ENCODE measurements at regions not wholly inside any gene's neighbourhood (a gene's known extent, or its start where the extent isn't known, plus 50 kb on each side); places are given as distances from the start of the nearest gene placed in this dataset.

GRCh38 chr7:142319970-142320369 lies 62.1 kb upstream of the PRSS58 start:
- H3K4me1 ChIP-seq = peaks cover 0 to 11% (median 3%) of the 10 kb centered on the region in 6 donors
- H3K4me3 ChIP-seq = no peak overlapping the region
- no peak for TF ChIP-seq POLR2AphosphoS5 (IDR thresholded peaks at IDR 0.05)
- TF ChIP-seq CTCF (IDR thresholded peaks at IDR 0.05 in 8 of 11, conservative IDR thresholded peaks at IDR 0.05 in 3 of 11) = peak in 1 of 11 experiments; percentile 18
- DNase-seq = no peak
- H3K9me3 ChIP-seq = no peaks in the 10 kb centered on the region
- H3K27me3 ChIP-seq (replicated peaks in 1 of 7) = peaks cover 0 to 8% (median 0%) of the 10 kb centered on the region in 7 donors
- WGBS, 5 donors = 34 to 42% (median 39%) methylated on average over 3 of the region's 3 CpGs
- H3K27ac ChIP-seq = no peak overlapping the region
- H3K36me3 ChIP-seq = no peaks in the 10 kb centered on the region
- intact Hi-C loops (cut with DNase I; ENCODE audit: low total_unique reads) = no loop called here

- no peak overlapping the region for H3K27ac ChIP-seq
- no peak for DNase-seq
- H3K9me3 ChIP-seq = no peaks in the 10 kb centered on the region
- no peak overlapping the region for H3K4me3 ChIP-seq
- intact Hi-C loops (cut with DNase I; ENCODE audit: low total_unique reads) = no loop called here
- H3K36me3 ChIP-seq = no peaks in the 10 kb centered on the region
- peaks cover 0 to 6% (median 0%) of the 10 kb centered on the region in 6 donors for H3K4me1 ChIP-seq
- H3K27me3 ChIP-seq (replicated peaks in 1 of 7) = peaks cover 0 to 20% (median 0%) of the 10 kb centered on the region in 7 donors
- TF ChIP-seq CTCF (IDR thresholded peaks at IDR 0.05 in 8 of 11, conservative IDR thresholded peaks at IDR 0.05 in 3 of 11) = no peak
- no peak for TF ChIP-seq POLR2AphosphoS5 (IDR thresholded peaks at IDR 0.05)
- no peak for TF ChIP-seq POLR2A (IDR thresholded peaks at IDR 0.05)
Measured at GRCh38 chr7:142314281-142314680, 56.4 kb upstream of the PRSS58 start.

GRCh38 chr7:142313528-142313927 lies 55.7 kb upstream of the PRSS58 start:
- Histone ChIP-seq H3K36me3 (no peaks in the 10 kb centered on the region), H3K27me3 (replicated peaks in 1 of 7) (peaks cover 0 to 21% (median 0%) of the 10 kb centered on the region in 7 donors), H3K9me3 (no peaks in the 10 kb centered on the region), H3K4me1 (peaks cover 0 to 6% (median 0%) of the 10 kb centered on the region in 6 donors), H3K27ac (no peak overlapping the region), H3K4me3 (no peak overlapping the region)
- TF ChIP-seq POLR2A (IDR thresholded peaks at IDR 0.05) = no peak
- no peak for TF ChIP-seq CTCF (IDR thresholded peaks at IDR 0.05 in 8 of 11, conservative IDR thresholded peaks at IDR 0.05 in 3 of 11)
- no peak for TF ChIP-seq POLR2AphosphoS5 (IDR thresholded peaks at IDR 0.05)
- intact Hi-C loops (cut with DNase I; ENCODE audit: low total_unique reads) = no loop called here
- DNase-seq = no peak
- WGBS, 5 donors = 12 to 32% (median 21%) methylated on average over 11 of the region's 11 CpGs

GRCh38 chr7:142311876-142312275 lies 54.0 kb upstream of the PRSS58 start:
- 84 to 92% (median 88%) methylated on average over 3 of the region's 3 CpGs for WGBS, 5 donors
- H3K36me3 ChIP-seq = no peaks in the 10 kb centered on the region
- TF ChIP-seq POLR2AphosphoS5 (IDR thresholded peaks at IDR 0.05) = no peak
- TF ChIP-seq POLR2A (IDR thresholded peaks at IDR 0.05) = no peak
- TF ChIP-seq CTCF (IDR thresholded peaks at IDR 0.05 in 8 of 11, conservative IDR thresholded peaks at IDR 0.05 in 3 of 11) = no peak
- no peak for DNase-seq
- intact Hi-C loops (cut with DNase I; ENCODE audit: low total_unique reads) = no loop called here
- H3K4me3 ChIP-seq = no peak overlapping the region
- peaks cover 0 to 27% (median 0%) of the 10 kb centered on the region in 7 donors for H3K27me3 ChIP-seq (replicated peaks in 1 of 7)
- peaks cover 0 to 6% (median 0%) of the 10 kb centered on the region in 6 donors for H3K4me1 ChIP-seq
- no peaks in the 10 kb centered on the region for H3K9me3 ChIP-seq
- H3K27ac ChIP-seq = no peak overlapping the region

All from spleen (tissue), 11 donors.